Stimulated activated CD4-positive, alpha-beta T cell treated with anti-CD3 and anti-CD28 coated beads, Interleukin-4, amount 100 ng/mL, for 48 hours (primary cell): ENCODE measurements at regions not wholly inside any gene's neighbourhood (a gene's known extent, or its start where the extent isn't known, plus 50 kb on each side); places are given as distances from the start of the nearest gene placed in this dataset.
A peak's percentile ranks its signal among the peaks of the same experiment; 100 is the strongest.
"Not testable (repeated sequence)": the region's sequence is repeated elsewhere in the genome, so short reads cannot be mapped to it uniquely, and the experiment has no call there.

Source experiments
- DNase-seq, 2 donors: peaks; one replicate each; pipeline ENCODE4 v3.0.0-alpha.2; 2020; ENCODE audit warnings: low read depth in 2 of 2

DNA sequence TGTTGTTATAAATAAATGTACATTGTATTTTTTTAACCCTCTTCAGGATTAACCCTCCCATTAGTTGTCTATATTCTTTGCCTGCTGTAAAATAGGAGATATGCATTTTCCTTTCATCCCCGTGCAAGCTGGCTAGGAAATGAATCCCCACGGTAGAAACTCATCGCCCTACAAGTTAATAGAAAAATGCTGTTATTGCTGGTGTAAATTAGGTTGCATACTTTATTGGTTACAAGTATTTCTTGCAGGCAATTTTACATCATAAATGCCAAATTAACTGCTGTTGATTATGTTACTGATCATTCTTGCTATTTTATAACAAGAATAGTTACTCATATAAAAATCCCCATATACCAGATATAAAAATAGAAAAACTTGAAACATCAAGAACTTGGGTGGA is 454.2 kb upstream of the KLF6 start:
- no peak for DNase-seq

DNA sequence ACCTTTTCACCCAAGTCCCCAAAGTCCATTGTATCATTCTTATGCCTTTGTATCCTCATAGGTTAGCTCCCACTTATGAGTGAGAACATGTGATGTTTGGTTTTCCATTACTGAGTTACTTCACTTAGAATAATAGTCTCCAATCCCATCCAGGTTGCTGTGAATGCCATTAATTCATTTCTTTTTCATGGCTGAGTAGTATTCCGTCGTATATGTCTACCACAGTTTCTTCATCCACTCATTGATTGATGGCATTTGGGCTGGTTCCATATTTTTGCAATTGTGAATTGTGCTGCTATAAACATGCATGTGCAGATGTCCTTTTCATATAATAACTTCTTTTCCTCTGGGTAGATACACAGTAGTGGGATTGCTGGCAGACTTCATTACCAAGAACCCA is 451.9 kb upstream of the KLF6 start:
- DNase-seq = not testable (repeated sequence)

DNA sequence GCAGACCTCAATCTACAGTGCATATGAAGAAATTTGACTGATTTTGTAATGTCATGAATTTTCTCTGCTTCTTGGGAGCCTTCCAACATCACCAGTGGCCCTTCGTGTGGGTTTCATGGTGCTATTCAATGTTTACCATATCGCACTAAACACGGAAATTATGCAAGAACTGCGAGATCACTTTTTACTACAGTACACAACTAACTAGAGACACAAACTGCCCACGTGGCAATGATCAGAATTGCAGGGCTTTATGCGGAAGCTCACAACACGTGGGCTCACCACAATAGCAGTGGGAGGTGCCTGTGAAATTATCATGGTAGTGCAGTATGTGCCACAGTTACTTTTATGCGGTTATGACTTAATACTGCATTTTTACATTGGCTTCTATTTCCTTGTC is 449.7 kb upstream of the KLF6 start:
- peak in 1 of 2 donors; percentile 16 for DNase-seq

DNA sequence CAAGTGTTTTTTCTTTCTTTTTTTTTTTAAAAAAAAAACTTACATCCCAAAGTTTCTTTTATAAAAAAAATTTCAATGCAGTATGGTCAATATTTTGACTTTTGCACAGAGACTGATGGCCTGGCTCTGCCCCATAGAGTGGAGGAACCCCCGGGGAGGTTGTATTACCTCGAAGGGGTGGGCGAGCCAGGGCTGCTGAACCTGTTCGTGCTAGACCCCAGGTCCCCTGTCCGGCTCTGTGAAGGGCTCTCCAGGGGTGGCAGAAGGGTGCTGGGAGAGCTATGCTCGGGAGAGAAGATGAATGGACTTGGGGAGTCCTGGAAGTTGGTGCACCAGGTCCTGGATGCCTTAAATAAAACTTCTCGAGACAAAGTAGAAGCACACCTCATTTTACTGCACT is 446.4 kb upstream of the KLF6 start:
- no peak for DNase-seq

DNA sequence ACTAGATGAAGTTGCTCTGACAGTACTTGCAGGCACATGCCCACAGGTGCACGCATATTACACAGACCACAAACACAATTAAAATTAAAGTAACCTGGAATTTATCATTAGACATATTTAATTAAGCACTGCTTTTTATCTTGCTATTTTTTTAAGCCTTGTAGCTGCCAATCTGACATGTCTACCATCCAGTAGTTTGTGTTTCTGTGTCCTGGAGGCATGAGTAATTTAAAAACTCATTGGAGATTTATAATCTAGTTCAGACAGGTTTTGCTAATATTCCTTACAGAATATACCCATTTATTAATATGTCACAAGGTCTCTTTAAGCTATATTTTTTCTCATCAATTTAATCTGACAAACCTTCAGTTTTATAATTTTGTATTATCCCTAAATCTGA is 445.0 kb upstream of the KLF6 start:
- DNase-seq = no peak

DNA sequence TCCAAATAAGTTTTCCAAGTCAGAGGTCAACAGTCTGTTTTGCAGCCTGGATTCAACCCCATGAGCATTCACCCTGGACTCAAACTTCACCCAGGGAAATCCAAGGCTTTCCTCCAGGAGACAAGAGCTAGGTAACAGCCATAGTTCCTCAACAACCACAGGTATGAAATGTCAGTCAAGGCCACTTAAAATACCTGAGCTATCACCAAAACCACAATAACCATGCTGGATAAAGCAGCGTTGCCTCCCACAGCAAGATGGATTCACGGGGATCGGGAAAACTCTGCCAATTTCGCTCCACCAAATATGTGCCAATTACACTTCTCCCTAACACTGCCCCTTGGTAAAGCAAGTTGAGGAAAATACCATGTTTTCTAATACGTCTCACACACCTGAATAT is 444.1 kb upstream of the KLF6 start:
- no peak for DNase-seq

DNA sequence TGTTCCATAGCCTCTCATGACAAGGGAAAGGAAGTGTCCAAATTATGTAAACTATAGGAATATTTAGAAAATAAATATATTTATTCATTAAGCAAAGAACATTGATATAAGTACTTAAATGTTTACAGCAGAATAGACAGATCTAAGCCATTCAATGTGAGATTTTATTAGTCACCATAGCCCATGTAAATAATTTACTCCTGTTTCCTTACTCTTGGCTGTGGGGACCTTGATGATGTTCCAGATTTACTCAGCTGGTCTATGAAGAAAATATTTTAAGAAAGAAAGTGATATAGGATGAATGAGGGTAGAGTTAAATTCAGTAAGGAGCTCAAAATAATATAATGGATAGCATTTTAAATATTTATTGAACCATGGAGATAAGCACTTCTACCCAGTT is 442.6 kb upstream of the KLF6 start:
- no peak for DNase-seq

DNA sequence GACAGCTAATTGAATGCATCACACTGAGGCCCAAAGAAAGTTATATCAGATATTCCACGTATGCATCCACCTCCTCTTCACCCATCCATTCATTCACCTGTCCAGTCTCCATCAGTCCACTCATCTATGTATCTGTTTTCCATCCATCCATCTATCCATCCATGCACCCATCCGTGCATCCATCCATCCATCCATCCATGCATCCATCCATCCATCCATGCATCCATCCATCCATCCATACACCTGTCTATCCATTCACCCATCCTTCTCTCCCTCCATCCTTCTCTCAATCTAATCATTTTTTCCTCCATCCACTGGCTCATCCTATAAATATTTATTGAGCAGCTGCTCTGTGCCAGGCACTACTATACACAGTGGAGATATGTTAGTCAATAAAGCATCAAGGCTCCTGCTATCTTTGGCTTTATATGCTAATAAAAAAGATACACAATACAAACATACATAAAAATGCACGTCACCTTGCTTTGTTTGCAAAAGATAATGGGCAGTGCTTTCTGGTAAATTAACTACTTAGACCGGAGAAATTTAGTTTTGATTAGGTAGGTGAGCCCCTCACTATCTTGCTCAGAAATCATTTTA is 442.0 kb upstream of the KLF6 start:
- DNase-seq = no peak

DNA sequence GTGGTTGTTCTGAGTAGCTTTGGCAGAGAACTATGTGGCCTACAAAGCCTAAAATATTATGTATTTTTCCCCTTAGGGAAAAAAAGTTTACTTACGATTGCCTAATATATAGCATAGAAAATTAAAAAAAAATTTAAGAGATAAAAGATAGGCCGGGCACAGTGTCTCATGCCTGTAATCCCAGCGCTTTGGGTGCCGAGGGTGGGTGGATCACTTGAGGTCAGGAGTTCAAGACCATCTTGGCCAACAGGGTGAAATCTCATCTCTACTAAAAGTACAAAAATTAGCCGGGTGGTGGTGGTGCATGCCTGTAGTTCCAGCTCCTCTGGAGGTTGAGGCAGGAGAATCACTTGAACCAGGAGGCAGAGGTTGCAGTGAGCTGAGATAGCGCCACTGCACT is 439.2 kb upstream of the KLF6 start:
- DNase-seq = no peak

DNA sequence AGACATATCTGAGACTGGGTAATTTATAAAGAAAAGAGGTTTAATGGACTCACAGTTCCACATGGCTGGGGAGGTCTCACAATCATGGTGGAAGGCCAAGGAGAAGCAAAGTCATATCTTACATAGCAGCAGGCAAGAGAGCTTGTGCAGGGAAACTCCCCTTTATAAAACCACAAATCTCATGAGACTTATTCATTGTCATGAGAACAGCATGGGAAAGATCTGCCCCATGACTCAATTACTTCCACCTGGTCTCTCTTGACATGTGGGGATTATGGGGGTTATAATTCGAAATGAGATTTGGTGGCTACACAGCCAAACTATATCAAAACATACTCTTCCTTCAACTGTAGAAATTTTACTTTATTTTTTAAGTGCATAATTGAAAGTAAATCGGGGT is 436.3 kb upstream of the KLF6 start:
- DNase-seq = not testable (repeated sequence)

DNA sequence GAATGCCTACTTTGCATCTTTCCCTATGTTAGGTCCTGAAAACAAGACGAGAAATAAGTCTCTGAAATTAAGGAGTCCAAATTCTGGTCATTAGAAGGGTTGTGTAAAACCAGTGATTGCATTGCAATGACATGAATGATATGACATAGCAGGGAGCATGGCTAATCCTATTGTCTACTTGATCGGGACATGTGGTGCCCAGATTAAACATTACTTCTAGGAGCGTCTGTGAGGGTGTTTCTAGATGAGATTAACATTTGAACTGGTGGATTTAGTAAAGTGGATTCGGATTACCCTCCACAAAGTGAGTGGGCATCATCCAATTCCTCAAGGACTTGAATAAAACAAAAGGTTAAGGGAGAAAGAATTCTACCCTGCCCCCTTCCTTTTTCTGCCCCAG is 434.9 kb upstream of the KLF6 start:
- no peak for DNase-seq

DNA sequence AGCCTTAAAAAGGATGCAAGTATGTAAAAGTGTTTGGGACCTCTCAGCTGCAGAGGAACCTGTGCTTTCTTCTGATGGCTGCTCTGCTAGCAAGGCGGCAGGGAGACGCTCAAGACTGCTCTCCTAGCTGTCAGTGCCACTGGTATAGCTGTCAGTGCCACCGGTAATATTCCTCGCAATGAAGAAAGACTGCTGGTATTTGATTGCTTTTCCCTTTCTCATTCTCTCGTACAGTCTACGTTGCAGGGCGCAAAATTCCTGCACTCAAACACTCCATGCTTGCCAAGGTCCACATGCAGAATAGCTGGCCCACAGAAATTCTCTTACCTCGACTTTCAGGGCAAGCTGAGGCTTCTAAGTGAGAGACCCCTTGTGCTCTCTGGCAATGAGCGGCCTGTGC is 432.6 kb upstream of the KLF6 start:
- no peak for DNase-seq

DNA sequence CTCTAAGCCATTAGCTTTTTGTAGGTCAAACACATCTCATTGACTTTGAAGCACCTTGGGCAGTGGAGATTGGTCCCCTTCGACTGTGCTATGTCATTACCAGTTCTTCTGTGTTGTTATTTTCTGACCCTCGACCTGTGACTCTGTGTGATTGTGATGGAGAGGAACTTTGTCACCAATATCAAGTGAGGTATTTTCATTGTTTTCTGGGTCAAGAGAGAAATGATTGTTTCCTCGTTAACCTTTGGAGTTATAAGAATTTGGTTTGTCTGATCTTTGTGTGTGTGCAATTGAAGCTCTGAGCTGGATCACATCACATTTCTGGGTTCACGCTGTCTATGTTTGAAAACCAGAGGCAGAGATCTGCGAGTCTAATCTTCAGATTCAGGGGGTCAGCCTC is 432.2 kb upstream of the KLF6 start:
- DNase-seq = no peak

DNA sequence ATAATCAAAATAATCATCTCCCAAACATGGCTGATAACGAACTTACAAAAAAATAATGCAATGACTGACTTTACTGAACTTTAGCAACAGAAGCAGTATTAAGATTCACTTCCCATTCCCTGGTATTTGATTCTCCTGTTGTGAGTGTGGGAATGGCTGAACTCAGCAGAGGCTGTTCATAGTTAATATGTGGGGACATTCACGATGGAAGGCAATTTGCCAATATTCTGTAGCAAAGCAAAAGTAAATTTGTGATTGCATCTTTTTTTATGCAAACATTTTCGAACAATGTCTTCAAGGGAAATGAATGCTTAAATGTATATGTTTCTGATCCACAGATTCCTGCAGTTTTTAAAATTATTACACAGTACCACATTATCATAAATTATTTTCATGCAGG is 431.7 kb upstream of the KLF6 start:
- no peak for DNase-seq

DNA sequence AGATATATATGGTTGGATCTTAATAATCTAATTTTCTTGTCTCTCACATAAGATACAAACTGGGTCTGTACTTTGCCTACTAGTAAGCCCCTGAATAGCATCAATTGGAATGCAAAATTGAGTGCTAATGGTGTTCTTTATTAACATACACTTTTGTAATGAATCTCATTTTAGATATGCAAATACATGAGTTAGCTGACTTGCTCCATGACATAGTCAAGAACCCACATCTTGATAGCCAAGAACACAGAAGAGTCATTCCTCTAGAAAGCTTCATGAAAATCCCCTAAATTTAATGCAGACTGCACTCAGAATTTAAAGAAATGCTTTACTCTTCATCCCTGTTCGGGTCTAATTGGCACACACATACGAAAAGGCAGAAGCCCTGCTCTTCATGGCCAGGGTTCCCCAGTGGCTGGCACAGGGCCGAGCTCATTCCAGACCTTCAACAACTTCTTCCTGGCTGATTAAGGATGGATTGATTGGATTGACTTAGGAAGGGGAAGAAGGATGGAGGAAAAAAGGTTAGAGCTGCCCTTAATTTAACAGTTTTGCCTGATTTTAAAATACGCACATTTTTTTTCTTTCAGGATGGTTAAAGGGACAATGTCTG is 431.1 kb upstream of the KLF6 start:
- DNase-seq = no peak

DNA sequence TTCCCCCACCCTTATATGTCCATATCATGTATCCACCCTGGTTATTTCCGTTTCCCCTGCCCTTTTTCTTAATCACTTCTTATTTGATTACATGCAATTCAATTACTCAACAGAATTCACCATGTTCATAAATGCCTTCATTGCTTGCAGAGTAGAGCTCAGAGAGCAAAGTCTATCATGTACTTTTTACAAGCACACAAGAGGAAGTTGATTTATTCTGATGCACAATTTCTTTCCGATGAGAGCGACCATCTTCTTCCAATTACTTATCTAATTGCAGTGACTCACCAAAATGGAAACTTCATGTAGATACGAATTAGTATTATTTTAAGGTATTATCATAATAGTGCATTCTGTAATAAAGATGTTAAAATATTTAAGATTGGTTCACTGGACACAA is 430.5 kb upstream of the KLF6 start:
- no peak for DNase-seq

DNA sequence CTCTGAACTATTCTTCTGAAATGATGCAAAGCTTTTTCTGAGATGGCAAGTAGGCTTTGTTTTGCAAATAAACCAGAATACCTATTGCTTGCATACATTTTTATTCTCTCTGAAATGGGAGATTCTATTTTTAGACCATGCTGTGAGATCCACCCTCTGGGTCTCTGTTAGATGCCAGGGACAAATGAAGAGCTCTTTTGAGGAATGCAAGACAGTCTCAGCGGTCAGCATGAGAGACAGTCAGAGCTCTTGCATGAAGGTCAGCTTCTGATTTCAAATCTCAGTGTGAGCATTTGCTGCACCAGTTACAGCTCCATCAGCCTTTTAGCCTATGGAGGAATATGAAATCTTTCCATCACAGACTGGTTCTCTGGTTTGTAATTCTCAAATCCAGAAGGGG is 429.9 kb upstream of the KLF6 start:
- DNase-seq = no peak

DNA sequence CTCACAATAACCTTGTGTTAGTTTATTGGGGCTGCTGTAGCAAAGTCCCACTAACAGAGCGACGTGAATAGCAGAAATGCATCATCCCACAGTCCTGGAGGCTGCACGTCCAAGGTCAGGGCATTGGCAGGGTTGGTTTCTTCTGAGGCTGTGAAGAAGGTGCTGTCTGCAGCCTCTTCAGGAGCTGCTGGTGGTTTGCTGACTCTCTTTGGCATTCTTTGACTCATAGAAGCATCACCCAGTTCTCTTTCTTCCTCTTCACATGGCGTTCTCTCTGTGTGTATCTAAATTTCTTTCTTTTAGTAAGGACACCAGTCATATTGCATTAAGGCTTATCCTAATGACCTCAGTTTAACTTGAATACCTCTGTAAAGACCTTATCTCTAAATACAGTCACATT is 428.4 kb upstream of the KLF6 start:
- DNase-seq = no peak

DNA sequence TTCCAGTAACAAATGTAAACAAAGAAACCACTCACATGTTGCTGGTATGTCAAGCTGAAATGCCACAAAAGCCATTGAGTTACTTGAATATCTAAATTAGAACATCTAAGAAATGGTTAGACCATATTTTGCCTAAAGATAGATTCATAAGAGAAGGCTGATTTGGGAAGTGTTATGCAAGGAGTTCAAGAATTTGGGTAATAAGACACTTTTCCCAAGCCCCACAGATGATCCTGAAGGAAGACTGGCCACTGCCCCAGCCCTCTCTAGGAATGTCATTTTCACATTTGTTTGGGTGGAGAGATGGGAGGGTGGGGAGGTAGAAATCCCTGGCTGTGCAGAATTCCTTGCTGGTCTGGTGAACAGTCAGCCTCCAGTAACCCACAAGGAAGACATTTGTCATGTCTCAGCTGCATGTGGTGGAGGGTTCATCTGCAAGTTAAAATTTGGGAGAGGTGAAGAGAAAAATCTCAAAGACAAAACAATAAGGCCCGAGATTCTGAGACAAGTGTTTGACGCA is 427.2 kb upstream of the KLF6 start:
- DNase-seq = no peak

DNA sequence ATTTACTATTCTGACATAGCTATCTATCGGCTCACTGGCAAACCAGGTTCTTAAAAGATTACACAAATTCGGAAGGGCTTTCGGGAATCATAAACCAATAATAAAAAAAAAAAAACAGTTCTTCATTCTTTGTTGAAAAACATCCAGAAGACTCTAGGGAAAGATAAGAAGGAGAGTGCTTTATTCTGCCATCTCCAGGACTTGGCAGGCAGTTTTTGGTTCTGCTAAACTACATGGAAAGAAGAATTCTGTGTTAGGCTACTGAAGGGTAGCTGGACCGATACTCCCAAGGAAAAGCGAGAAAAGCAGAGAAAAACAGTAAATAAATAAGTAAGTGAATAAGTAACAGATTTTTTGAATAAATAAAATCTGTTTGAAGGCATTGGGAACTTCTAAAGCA is 423.5 kb upstream of the KLF6 start:
- no peak for DNase-seq

DNA sequence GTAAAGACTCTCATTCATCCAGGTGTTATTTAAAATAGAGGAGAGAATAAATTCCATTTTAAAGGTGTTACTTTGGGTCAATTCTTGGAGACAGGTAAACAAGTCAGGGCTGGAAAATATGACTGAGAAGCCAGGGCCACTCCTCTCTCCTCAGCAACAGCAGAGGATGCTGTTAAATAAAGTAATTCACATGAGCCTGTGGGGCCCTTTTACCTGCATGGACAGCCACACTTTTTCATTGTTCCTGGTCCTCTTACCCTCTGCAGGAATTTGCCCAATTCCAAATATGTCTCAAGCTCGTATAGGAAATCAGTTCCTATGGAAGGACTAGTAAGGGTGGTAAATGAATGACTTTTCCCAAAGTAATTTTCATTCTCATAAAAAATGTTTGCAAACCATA is 420.1 kb upstream of the KLF6 start:
- no peak for DNase-seq

DNA sequence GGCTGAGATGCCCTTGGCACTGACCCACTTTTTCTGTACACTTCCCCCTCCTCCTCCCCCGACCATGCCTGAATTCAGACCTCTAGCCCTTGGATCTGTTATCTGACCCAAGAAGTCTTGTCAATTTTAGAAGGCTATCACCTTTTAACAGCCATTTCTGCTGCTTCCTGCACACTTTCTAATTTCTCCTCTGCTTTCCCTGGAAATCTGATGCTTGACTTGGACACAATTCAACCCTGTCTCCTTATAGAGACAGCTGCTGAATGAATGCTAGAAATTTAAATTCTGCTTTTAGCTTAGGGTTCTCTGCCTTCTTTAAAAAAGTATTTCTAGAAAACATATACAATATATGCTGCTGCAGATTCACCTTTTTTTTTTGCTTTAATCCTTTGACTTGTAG is 417.9 kb upstream of the KLF6 start:
- no peak for DNase-seq

DNA sequence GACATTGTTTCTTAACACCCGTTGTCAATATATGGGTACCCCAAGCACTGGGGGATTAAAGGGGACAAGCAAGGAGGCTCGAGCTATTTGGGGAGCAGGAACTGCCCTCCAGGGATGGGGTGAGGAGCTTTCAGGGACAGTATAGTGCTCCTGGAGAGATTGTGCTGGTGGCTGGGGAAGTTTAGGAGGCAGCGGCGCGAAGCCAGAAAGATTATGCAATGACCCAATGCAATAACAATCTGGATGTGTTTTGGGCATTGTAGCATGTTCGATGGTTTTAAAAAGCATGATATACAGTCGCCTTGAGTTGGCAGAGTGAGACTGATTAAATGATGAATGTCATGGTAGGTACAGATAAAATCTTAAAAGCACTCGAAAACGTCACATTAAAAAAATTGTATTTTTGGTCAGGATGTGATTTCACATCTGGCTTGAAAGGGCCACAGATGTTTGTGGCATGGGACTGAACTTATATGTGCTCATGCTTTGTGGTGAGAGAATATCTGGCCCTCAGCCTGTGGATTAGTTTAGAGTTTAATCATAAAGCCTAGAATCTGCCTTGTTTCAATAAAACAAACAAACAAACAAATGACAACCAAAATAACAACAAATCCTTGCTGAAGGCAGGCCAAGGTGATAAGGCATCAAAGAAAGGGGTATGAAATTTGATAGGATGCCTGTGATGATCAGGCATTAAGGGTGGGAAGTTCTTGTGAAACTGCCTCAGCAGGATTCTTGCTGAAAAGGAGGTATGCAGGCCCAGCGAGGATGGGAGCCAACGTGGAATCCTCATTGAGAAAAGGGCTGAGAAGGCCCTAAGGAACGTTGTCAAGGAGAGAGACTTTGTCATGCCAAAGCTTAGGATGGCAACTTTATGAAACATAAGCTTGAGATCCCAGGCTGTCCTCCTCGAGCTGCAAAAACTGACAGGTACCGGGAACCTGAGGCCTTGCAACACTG is 417.1 kb upstream of the KLF6 start:
- DNase-seq = no peak
